GM21528 (cell line): ENCODE measurements at regions not wholly inside any gene's neighbourhood (a gene's known extent, or its start where the extent isn't known, plus 50 kb on each side); places are given as distances from the start of the nearest gene placed in this dataset.

ENCODE experiments used
- ATAC-seq: cut with Tn5 transposase; IDR thresholded peaks from one replicate; pipeline ENCODE4 v1.9.1; 2021; ENCODE audit warnings: mild to moderate bottlenecking, moderate library complexity; ENCODE audit not compliant: unreplicated experiment, low FRiP score

DNA sequence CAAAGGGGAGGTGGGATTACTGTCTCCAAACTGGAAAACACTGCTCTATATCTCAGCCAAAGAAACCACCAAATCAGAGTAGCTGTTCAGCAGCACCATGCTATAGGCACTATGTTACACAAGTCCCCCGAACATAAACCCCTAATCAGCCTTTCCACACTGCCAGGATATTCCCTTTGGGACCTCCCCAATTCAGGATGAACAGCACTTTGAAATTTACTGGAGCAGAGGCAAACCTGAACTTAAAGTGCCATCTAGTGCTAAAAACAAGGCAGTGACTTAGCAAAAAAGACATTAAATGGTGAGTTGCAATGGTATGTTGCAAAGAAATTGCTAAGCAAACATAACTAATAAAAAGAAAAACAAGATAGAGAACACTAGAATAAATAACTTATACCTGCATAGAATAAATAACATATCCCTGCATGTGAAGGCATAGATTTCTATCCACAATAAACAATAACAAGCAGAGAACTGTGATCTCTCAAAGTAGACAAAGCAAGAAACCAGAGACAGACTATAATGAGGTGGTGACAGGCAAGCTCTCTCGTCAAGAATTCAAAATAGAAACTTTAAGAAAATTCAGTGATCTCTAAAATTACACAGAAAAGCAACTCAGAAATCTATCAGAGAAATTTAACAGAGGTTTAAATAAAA is 584.4 kb upstream of the ACO1 start:
- no peak for ATAC-seq

DNA sequence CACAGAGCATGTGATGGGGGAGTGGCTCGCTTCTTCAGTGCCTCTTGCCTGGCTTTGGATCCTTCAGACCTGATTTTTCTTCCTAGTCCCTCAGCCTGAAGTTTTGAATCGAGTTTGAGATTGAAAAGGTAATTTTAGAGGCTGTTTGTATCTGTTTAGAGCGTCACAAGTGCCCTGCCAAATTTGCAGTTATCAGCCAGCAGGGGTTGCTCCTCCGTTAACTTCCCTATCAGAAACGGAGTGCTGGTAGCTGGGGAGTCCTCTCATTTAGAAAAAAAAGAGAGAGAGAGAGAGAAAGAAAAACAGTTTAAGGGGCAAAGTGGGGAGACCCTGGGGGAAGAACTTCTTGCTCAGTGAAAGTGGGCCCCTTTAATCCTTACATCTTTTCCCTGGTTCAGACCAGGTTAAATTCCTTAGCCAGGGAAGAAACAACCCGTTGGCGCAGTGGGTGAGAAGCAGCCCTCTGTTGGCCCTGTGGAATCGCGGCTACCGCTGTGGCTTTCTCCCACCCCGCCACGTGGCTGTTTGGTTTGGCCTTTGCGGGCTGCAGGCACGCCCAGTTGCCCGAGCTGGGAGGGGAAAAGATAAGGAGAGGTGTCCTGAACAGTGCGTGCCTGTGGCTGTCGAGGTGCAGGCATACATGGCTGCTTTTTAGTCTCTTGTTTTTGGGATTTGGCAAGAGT is 576.7 kb upstream of the ACO1 start:
- no peak for ATAC-seq

DNA sequence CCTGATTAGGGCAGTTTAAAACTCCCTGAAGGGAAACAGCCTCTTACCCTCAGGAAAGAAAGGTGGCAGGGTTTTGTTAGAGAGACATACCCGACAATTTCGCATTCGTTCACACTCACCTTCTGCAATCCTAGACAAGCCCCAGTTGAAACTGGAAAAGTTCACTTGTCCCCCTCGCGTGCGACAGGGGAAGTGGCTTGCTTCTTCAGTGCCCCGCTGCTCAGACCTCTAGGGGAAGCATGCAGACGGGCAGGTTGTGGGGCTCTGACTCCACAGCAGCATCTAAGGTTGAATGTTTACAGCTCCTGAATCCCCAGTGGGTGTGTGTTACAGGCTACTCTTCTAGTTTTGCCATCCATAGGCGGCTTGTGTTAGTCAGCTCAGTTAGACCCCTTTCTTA is 575.7 kb upstream of the ACO1 start:
- ATAC-seq, result no peak

DNA sequence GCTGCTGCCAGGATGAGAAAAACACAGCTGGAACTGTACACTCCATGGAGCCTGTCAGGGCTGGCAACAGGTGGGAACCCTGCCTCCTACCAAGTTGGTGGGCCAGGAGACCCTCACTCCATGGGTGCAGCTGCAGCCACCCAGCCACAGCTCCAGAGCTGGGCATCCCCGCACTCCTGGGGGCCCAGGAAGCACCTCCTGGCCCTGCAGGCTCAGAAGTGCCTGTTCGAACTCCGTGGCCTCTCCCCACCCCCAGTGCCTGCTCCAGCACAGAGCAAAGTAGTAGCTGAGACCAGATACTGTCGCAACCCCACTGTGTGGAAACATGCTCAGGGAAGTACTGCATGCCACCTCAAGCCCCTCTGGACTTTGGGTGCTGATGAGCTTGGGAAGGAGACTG is 564.0 kb upstream of the ACO1 start:
- no peak for ATAC-seq

DNA sequence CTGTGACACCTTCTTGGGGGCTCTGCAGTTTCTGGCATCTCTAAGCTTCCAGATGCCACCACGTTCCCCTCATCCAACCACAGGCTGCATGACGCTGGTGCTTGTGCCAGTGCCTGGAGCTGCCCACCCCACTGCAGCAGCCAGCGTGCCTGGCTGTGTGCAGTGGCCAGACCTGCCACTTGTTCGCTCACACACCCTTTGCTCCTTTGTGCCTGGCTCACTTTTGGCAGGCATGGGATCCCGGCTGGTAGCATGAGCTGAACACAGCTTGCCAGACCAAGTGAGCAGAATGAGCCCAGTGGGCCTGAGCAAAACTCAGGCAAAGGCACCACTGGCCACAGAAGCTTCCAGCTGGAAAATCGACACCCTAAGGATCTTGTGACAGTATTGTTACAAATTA is 562.9 kb upstream of the ACO1 start:
- no peak for ATAC-seq

DNA sequence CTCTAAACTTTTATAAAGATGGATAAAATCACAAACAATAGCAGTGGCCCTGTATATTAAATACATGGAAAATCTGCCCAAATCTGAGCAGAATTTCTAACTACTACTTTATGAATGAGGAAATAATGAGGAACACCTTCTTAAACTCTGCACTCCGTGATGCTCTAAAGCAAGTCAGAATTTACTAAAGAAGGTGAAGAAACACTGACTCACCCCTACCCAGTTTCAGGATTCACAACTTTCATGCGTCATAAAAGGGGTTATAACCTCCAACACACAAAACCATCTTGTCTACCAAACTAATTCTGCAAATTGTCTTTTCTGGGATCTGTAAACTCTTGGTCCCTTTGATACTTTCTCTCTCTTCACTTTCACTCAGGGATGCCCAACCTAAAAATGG is 561.1 kb upstream of the ACO1 start:
- ATAC-seq, result no peak

DNA sequence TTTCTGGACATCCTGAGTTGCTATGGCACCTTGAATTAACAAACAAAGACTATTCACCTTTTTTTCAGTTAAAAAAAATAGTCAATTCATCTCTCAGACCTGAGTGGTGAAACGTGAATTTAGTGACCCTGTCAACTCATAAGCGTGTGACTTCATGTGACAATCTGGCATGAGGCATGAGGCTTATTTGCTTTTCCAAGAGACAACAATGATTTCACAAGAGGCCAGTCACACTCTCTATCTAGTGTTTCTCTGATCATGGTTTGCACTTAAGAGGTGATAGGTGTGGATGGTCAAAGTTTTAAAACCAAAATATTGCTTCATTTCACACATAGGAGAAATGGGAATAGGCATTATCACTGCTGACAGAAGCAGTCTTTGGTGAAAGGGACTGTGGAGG is 559.6 kb upstream of the ACO1 start:
- no peak for ATAC-seq

DNA sequence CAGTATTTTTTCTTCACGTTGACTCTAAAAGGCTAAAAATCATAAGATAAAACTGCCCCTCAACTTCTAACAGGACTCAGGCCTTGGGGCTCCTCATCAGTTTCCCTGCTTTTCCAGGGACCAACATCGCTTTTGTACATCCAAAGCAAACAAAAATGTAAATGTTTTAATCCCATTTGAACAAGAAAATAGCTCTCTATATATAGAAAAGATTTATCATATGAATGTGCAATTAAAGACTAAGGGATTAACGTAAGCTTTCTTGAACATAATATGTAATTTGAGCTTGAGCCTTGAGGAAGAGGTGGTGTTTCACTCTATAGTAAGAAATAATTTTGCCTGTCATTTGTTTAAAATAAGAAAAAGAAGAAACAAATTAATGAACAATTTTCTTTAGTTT is 547.2 kb upstream of the ACO1 start:
- ATAC-seq, result no peak

DNA sequence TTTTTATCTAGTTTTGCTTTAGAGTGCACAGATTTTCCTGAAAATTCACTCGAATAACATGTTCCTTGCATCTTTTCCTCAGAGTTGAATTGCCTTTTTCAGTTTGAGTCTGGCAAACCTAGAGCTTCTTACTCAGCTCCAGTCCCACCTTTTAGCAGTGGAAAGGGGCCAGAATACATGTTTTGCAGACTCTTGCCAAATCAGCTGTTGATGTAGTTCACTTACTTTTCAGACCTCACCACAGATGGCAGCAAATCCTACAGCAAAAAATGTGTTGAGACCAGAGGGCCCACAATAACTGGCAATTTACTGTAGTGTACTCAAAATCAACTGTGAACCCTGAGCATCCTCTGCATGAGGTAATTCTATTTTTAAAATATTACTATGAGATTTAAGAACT is 545.2 kb upstream of the ACO1 start:
- ATAC-seq, result no peak

DNA sequence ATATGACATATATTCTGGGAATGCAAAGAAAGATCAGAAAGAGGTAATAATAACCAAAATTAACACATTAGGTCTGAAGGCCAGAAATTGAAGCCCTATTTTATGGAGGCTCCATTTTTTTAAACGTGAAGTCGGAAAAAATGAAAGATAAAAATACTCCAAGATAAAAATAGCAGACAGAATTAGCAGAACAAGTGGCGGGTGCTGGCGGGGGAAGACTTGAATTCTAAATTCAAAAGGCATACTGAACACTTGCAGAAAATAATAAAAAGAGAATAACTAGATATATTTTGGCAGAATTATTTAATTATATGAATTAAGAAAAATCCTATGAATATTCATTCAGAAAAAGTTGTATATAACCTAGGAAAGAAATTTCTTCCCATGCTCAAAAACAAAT is 543.7 kb upstream of the ACO1 start:
- ATAC-seq, result no peak

DNA sequence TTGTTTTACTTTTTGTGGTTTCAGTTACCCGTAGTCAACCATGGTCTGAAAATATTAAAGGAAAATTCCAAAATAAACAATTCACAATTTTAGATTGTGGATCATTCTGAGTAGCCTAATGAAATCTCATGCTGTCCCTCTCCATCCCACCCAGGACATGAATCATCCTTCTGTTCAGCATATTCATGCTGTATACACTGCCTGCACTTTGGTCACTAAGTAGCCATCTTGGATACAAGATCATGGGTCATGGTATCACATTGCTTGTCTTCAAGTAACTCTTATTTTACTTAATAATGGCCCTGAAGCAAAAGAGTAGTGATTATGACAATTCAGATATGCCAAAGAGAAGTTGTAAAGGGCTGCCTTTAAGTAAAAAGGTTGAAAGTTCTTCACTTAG is 536.5 kb upstream of the ACO1 start:
- ATAC-seq, result no peak

DNA sequence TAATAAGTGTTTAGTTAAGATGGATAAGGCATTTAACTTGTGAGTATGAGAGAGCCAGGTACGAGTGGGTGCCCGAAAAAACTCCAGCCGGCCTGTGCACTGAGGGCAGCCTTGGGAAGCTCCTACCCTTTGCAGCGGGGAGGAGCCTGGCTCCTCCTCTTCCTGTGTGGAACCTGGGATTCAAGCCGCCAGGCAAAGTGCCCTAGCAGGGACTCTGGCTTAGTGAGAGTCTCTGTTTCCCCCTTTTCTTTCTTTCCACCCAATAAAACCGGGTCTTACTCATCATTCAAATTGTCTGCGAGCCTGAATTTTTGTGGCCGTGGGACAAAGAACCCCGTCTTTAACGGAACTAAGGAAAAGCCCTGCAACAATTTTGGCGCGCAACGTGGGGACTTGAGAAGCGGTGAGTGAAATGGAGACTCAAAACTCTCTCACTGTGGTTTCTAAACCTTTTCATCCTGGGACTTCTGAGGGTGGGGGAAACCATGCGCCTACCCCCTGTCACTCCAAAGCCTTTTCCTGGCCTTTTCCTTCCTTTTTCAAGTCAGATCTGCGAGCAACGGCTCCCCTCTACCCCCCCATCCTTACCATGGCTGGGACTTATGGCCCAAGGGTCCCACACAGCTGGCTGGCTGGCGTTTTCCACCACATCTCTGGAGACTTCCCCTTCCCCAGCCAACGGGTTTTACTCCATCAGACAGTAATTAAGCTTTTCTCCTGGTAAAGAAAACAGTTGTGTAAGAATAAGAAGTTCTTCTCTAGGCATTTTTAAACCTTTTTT is 535.7 kb upstream of the ACO1 start:
- no peak for ATAC-seq

DNA sequence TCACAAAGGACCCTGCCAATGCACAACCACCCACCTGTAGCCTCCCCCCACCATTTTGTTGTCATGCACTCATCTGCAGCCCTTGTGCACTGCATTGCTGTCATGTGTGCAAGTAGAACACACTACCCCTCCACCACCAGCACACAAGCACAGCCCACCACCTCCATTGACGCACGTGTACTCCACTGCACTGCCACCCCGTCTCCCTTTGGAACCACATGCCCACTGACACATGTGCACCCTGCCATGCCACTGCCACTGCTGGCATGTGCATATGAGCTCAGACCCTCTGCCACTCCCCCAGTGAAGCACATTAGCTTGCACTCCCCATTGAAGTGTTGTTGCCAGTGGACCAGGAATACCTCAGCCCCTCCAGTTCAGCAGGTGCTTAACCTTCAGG is 530.3 kb upstream of the ACO1 start:
- no peak for ATAC-seq

DNA sequence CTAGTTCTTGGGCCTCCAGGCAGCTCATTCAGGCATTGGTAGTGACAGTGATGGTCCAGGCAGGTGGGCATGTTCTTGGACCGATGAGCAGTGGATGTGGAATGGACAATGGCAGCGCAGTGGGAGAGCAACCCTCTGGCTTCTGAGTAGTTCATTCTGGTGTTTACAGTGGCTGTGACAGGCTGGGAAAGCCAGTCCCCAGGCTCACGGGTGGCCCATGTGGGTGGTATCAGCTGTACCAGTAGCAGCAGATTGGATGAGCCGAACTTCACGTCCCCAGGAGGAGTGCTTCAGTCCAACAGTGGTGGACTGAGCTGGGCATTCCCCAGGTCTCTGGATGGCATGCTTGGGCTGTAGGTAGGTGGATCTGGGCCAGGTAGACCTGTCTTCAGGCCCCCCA is 515.6 kb upstream of the ACO1 start:
- ATAC-seq, result no peak

DNA sequence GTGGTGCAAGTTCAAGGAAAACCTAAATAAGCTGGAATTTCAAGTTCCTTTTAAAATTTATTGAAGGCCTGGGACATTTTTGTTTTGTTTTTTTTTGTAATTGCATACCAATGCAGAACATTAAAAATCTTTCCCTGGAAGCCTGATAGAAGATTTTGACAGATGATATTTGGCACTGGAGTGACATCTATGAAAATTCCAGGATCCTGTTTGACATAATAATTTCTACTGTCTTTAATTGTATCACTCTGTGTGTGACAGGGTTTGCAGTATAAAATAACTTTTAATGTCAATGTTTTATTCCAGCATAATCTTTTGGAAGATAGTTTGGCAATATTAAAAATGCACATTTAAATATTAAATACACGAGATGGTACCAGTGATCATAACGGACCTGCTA is 514.2 kb upstream of the ACO1 start:
- no peak for ATAC-seq

DNA sequence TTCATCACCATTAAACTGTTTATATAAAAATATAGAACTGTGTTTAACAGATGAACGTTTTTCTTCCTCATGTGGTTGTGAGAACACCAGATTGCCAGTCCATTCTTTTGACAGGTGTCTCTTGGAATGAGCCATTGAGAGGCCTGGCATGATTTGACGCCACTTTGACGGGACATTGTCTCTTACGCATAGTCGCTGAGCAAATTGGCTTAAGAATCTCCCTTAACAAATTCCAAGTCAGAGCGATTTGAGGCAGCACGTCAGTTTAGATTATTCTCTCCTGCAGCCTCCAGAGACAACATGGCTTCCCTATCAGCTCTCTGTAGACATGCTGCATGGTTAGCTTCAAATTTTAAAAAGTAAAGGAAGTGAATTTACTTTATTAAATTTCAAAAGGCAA is 510.7 kb upstream of the ACO1 start:
- no peak for ATAC-seq

DNA sequence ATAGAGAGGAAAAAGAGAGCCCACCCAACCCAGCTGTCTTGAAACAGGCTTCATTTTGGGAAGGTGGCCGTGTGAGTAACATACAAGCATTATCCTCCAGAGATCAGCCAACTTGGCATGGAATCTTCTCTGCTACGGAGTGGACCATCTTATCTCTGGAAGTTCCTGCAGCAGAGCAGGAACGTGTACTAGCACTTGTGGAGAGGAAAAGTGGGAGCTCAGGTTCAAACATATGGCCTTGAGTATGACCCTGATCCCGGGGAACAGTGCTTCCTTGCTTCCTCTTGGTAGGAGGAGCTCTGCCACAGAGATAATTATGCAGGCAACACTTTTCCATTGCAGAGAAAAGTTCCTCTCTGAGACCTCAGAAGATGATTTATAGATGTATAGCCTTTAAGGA is 490.4 kb upstream of the ACO1 start:
- no peak for ATAC-seq

DNA sequence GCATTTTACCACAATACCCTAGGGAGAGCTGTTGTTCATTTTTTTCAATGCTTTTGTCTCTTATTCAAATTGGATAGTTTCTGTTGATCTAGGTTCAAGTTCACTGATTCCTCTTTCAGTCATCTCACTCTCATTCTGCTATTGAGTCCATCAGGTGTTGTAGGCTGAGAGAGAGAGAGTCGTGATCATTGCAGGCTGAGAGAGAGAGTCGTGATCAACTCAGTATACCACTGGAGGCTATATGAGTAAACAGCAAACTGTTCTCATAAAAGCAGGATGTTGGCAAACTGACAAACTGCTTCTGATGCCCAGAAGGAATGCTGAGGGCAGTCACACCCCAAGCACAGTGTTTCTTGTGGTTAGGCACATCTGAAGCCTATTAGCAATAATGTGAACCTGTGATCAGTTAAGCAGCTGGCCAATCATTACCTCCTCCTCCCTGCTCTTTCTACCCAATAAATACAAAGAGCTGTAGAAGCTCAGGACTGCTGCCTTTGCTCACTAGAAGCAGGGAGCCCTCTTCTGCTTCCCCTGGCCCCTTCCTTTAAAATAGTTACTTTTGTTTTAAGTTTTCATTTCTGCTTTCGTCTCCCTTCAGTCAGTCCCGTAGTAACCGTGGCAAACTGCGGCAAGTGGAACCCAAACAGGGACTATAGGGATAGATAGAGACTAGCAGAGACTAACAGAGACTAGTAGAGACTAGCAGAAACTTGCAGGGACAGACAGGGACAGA is 476.1 kb upstream of the ACO1 start:
- peak; percentile 75 for ATAC-seq

DNA sequence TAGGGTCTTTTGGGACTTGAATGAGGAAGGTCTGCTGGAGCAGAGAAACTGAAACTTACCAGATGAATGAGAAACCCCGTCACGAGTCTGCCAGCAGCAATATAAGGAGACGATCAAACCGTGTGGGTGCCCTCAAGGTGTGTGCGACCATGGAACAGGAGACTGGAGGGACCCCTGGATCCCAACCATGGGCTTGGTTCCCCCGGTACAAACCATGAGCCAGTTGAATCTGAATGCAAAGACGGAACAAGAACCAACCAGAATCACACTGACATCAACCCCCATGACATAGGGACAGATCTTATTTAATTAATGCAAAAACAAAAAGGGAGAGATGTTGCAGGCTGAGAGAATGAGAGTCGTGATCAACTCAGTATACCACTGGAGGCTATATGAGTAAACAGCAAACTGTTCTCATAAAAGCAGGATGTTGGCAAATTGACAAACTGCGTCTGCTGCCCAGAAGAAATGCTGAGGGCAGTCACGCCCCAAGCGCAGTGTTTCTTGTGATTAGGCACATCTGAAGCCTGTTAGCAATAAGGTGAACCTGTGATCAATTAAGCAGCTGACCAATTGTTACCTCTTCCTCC is 475.5 kb upstream of the ACO1 start:
- ATAC-seq, result peak; percentile 36

DNA sequence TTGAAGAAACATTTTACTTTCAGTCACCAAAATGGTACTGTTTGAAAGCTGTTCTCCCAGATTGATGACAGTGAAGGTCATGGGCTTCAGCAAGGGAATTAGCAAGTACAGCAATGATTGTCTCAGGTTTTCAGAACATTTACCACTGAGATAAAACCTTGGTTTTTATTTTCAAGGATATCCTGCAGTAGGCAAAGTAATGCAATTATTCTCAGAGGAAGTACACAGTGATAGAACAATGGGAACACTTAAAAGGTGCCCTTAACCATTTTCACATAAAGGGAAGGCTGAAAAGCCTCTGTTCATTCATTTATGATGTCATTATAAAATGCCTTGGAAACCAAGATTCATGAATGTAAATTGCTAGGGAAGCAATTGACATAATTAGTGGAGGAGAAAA is 471.8 kb upstream of the ACO1 start:
- no peak for ATAC-seq
